SU-DHL-6 (cell line): ENCODE measurements at regions not wholly inside any gene's neighbourhood (a gene's known extent, or its start where the extent isn't known, plus 50 kb on each side); places are given as distances from the start of the nearest gene placed in this dataset.

Source experiments
- CTCF ChIP-seq: fragments of 200-600 bp; sonication (generic); IDR thresholded peaks from one replicate; pipeline ENCODE4 v1.5.1; 2017; ENCODE audit warnings: antibody characterized with exemption, mild to moderate bottlenecking, low read length, moderate library complexity; ENCODE audit not compliant: insufficient read depth, poor library complexity, severe bottlenecking
- EZH2phosphoT487 ChIP-seq: fragments of 200-600 bp; sonication (generic), shearing (Covaris generic); conservative IDR thresholded peaks from 2 replicates; pipeline ENCODE4 v1.6.1; 2018; ENCODE audit warnings: mild to moderate bottlenecking, antibody characterized with exemption, low read length, moderate library complexity, mixed read lengths

- TF ChIP-seq CTCF, result no peak
- TF ChIP-seq EZH2phosphoT487, result no peak
Observed at GRCh38 chr19:31981545-31981944, 363.9 kb upstream of the ZNF507 start.
